ENCODE measurements at regions not wholly inside any gene's neighbourhood (a gene's known extent, or its start where the extent isn't known, plus 50 kb on each side); places are given as distances from the start of the nearest gene placed in this dataset.

DNA sequence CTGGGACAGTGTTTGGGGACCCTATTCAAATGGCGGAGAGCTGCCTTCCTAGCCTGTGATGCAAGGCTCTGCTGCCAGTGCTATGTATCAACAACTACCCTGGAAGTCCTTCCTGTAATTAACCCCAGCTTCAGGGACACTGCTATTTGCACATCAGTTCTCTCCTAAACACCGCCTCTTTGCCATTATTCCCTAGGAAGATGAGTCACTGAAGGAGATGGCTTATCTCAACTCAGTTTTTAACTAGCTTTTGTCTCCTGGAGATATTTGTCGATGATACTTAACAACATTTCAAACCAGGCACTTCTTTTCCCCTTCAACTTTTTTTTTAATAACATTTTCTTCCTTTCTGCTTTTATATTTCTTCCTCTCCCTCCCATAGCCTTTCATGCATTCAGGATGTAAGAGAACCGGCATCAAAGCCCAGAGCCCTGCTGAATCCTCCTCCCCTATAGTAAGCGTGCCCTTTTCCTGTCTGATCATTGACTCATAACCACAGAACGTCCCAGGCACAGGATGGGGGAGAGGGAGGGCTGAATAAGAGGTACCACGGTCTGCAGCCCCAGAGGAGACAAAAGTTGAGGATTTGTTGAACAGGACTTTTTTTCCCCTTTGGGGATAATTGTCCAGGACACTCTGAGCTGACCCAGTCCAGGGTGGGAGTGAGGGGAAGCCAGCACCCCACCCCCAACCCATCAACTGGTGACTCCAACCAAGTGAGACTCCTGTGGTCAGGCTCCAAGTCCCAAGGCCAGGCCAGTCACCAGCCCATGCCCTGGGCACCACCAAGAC, 387.8 kb upstream of the SALL1 start (continued):
- no peak for TF ChIP-seq TFE3 (CRISPR knock-in tag; IDR thresholded peaks at IDR 0.05)
- no peak for TF ChIP-seq JUND (CRISPR knock-in tag; IDR thresholded peaks at IDR 0.05)
- TF ChIP-seq SOX13 (IDR thresholded peaks at IDR 0.05): no peak
- peak in 1 of 2 experiments; percentile 46; a peak in 1 of 4 replicates for TF ChIP-seq SOX13 (CRISPR knock-in tag; conservative IDR thresholded peaks at IDR 0.05 in 1 of 2, IDR thresholded peaks at IDR 0.05 in 1 of 2)
- no peak for TF ChIP-seq ZNF781 (CRISPR knock-in tag; IDR thresholded peaks at IDR 0.05; ENCODE audit: borderline replicate concordance, not compliant biosample characterization)
- TF ChIP-seq ZNF614 (CRISPR knock-in tag; IDR thresholded peaks at IDR 0.05; ENCODE audit: borderline replicate concordance): no peak
- TF ChIP-seq GATAD1 (CRISPR knock-in tag; IDR thresholded peaks at IDR 0.05): no peak
- TF ChIP-seq, protein P1, sequence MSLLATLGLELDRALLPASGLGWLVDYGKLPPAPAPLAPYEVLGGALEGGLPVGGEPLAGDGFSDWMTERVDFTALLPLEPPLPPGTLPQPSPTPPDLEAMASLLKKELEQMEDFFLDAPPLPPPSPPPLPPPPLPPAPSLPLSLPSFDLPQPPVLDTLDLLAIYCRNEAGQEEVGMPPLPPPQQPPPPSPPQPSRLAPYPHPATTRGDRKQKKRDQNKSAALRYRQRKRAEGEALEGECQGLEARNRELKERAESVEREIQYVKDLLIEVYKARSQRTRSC (CRISPR knock-in tag; IDR thresholded peaks at IDR 0.05; ENCODE audit: low read depth): no peak
- TF ChIP-seq RARA (CRISPR knock-in tag; IDR thresholded peaks at IDR 0.05): peak; percentile 28; the same call in 1 of the 2 replicates
- TF ChIP-seq MEF2D (CRISPR knock-in tag; IDR thresholded peaks at IDR 0.05): no peak
- TF ChIP-seq GLI4 (CRISPR knock-in tag; IDR thresholded peaks at IDR 0.05; ENCODE audit: borderline replicate concordance): no peak
- TF ChIP-seq HMG20B (CRISPR knock-in tag; conservative IDR thresholded peaks at IDR 0.05): no peak
- TF ChIP-seq POLR2A (IDR thresholded peaks at IDR 0.05; ENCODE audit: insufficient read depth in 1 of 2, low read depth in 2 of 2, low read length in 2 of 2): no peak
- TF ChIP-seq, protein P2, sequence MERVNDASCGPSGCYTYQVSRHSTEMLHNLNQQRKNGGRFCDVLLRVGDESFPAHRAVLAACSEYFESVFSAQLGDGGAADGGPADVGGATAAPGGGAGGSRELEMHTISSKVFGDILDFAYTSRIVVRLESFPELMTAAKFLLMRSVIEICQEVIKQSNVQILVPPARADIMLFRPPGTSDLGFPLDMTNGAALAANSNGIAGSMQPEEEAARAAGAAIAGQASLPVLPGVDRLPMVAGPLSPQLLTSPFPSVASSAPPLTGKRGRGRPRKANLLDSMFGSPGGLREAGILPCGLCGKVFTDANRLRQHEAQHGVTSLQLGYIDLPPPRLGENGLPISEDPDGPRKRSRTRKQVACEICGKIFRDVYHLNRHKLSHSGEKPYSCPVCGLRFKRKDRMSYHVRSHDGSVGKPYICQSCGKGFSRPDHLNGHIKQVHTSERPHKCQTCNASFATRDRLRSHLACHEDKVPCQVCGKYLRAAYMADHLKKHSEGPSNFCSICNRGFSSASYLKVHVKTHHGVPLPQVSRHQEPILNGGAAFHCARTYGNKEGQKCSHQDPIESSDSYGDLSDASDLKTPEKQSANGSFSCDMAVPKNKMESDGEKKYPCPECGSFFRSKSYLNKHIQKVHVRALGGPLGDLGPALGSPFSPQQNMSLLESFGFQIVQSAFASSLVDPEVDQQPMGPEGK (CRISPR knock-in tag; IDR thresholded peaks at IDR 0.05): no peak
- TF ChIP-seq ZNF619 (CRISPR knock-in tag; IDR thresholded peaks at IDR 0.05): no peak
- TF ChIP-seq, protein P3, sequence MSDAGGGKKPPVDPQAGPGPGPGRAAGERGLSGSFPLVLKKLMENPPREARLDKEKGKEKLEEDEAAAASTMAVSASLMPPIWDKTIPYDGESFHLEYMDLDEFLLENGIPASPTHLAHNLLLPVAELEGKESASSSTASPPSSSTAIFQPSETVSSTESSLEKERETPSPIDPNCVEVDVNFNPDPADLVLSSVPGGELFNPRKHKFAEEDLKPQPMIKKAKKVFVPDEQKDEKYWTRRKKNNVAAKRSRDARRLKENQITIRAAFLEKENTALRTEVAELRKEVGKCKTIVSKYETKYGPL (CRISPR knock-in tag; IDR thresholded peaks at IDR 0.05): no peak
- TF ChIP-seq, protein P4, sequence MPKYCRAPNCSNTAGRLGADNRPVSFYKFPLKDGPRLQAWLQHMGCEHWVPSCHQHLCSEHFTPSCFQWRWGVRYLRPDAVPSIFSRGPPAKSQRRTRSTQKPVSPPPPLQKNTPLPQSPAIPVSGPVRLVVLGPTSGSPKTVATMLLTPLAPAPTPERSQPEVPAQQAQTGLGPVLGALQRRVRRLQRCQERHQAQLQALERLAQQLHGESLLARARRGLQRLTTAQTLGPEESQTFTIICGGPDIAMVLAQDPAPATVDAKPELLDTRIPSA (CRISPR knock-in tag; IDR thresholded peaks at IDR 0.05; ENCODE audit: borderline replicate concordance): no peak
- no peak for TF ChIP-seq TIGD3 (CRISPR knock-in tag; IDR thresholded peaks at IDR 0.05; ENCODE audit: borderline replicate concordance)
- peak; percentile 11; the same call in 1 of the 2 replicates for TF ChIP-seq GABPB1 (CRISPR knock-in tag; IDR thresholded peaks at IDR 0.05)
- TF ChIP-seq RBM22 (optimal IDR thresholded peaks at IDR 0.05; ENCODE audit: low read length): no peak
- no peak for TF ChIP-seq FOXA1 (IDR thresholded peaks at IDR 0.05)
- peak; percentile 33; the same call in 1 of the 2 replicates for TF ChIP-seq FOXA1 (CRISPR knock-in tag; IDR thresholded peaks at IDR 0.05)
- TF ChIP-seq MEIS1 (CRISPR knock-in tag; IDR thresholded peaks at IDR 0.05; ENCODE audit: borderline replicate concordance): no peak
